Tongue (tissue), 2 donors: ENCODE measurements at regions not wholly inside any gene's neighbourhood (a gene's known extent, or its start where the extent isn't known, plus 50 kb on each side); places are given as distances from the start of the nearest gene placed in this dataset. TPM values are rescaled to one million over a fixed set of nuclear protein-coding genes. Genes with fewer than 3 reads are reported as not detected.

Experiments
- DNase-seq: peaks from one replicate; pipeline ENCODE4 v3.0.0-alpha.2; 2015
- small RNA-seq: library from RNA; depleted of rRNA; stranded (forward); fragments of <200 nt; gene quantifications from one replicate; pipeline ENCODE3, GENCODE V24; 2014; ENCODE audit warnings: low replicate concordance

GRCh38 chr2:60659026-60659425, 97.0 kb upstream of the PAPOLG start:
- no peak for DNase-seq

- no peak for DNase-seq
Observed at GRCh38 chr2:60661073-60661738, 94.9 kb upstream of the PAPOLG start.

GRCh38 chr2:60662781-60663180, 93.3 kb upstream of the PAPOLG start:
- no peak for DNase-seq

- DNase-seq = no peak
Observed at GRCh38 chr2:60671966-60672365, 84.1 kb upstream of the PAPOLG start.

GRCh38 chr2:60674524-60675165, 81.4 kb upstream of the PAPOLG start:
- DNase-seq = peak; percentile 89

- DNase-seq = no peak
Observed at GRCh38 chr2:60675301-60675700, 80.8 kb upstream of the PAPOLG start.

- no peak for DNase-seq
Observed at GRCh38 chr2:60676706-60677330, 79.2 kb upstream of the PAPOLG start.

- DNase-seq = no peak
Observed at GRCh38 chr2:60677356-60677755, 78.7 kb upstream of the PAPOLG start.

- DNase-seq = no peak
Observed at GRCh38 chr2:60678551-60678950, 77.5 kb upstream of the PAPOLG start.

GRCh38 chr2:60679036-60679780, 76.9 kb upstream of the PAPOLG start:
- DNase-seq = peak; percentile 81

GRCh38 chr2:60693551-60693950, 62.5 kb upstream of the PAPOLG start:
- DNase-seq = no peak

- DNase-seq = no peak
Observed at GRCh38 chr2:60695793-60696192, 60.3 kb upstream of the PAPOLG start.

GRCh38 chr2:60699617-60700016, 56.5 kb upstream of the PAPOLG start:
- no peak for DNase-seq

- DNase-seq = no peak
Observed at GRCh38 chr2:60706021-60706420, 50.0 kb upstream of the PAPOLG start.

Small RNA genes lying in the stretch of these regions (small RNA-seq; reads per million reads assigned to genes)
- not detected for gene RN7SL361P
